GM12878 (cell line): ENCODE measurements at regions not wholly inside any gene's neighbourhood (a gene's known extent, or its start where the extent isn't known, plus 50 kb on each side); places are given as distances from the start of the nearest gene placed in this dataset.

Source experiments
- ATAC-seq: fragments of 200-7000 bp; cut with Tn5 transposase; 3 replicates; pipeline ENCODE4 v1.9.1; 2020; ENCODE audit warnings: mild to moderate bottlenecking, moderate library complexity
- BruUV-seq: library from RNA; stranded (reverse); fragments of 400-500 nt; replicated peaks from 2 replicates; lab custom pipeline; 2021; lab: Mats Ljungman, UMichigan
- CTCF ChIA-PET: fragments of 300-600 bp; sonication (Branson Sonifier 250); formaldehyde crosslinking; extraction: SDS; loops from one replicate; lab custom pipeline; 2021; ENCODE audit warnings: inconsistent platforms; lab: Yijun Ruan, JAX
- POLR2A ChIA-PET: fragments of 350-600 bp; formaldehyde crosslinking; extraction: SDS; loops from one replicate; lab custom pipeline; 2021; ENCODE audit warnings: inconsistent platforms; lab: Charles Lee
- RAD21 ChIA-PET: fragments of 300-600 bp; sonication (Branson Sonifier 250); formaldehyde crosslinking; loops from one replicate; lab custom pipeline; 2023; ENCODE audit warnings: antibody characterized with exemption; ENCODE audit not compliant: unreplicated experiment; lab: Charles Lee
- SMC1A ChIA-PET: fragments of 300-600 bp; sonication (Branson Sonifier 250); formaldehyde crosslinking; loops from one replicate; lab custom pipeline; 2023; ENCODE audit not compliant: unreplicated experiment, uncharacterized antibody; lab: Charles Lee
- DNase-seq: peaks from one replicate; pipeline ENCODE4 v3.0.0-alpha.2; 2011; ENCODE audit warnings: low read depth, low spot score
- FAIRE-seq: peaks from 3 replicates; lab custom pipeline; 2011; peaks lifted over from hg19 to GRCh38; lab: Jason Lieb, UNC
- H2AFZ ChIP-seq: 2 replicates; pipeline ENCODE4 v1.6.0; 2011; ENCODE audit warnings: low read depth, low read length, control low read depth; ENCODE audit not compliant: control insufficient read depth
- H3K27ac ChIP-seq: 2 replicates; pipeline ENCODE4 v1.5.1; 2011; ENCODE audit warnings: control low read depth; ENCODE audit not compliant: control insufficient read depth, insufficient read depth
- H3K27me3 ChIP-seq, 2 experiments: replicated peaks in 1 of 2; 2 replicates each; pipeline versions ENCODE4 v1.6.0 to v1.6.1; 2011; ENCODE audit warnings: low read length in 1 of 2; ENCODE audit not compliant: control insufficient read depth in 2 of 2, insufficient read depth in 2 of 2
- H3K36me3 ChIP-seq, 2 experiments: 2 replicates each; pipeline ENCODE4 v1.5.1; 2011; ENCODE audit warnings: low read length in 1 of 2; ENCODE audit not compliant: control insufficient read depth in 2 of 2, insufficient read depth in 2 of 2
- H3K4me1 ChIP-seq: 2 replicates; pipeline ENCODE4 v1.6.1; 2011; ENCODE audit warnings: mild to moderate bottlenecking, low read length, moderate library complexity, mixed read lengths; ENCODE audit not compliant: control insufficient read depth, insufficient read depth
- H3K4me2 ChIP-seq: 2 replicates; pipeline ENCODE4 v1.6.0; 2011; ENCODE audit warnings: control low read depth; ENCODE audit not compliant: control insufficient read depth, insufficient read depth
- H3K4me3 ChIP-seq: fragments of 200-600 bp; sonication (generic); 2 replicates; pipeline ENCODE4 v1.5.1; 2016
- H3K79me2 ChIP-seq: 2 replicates; pipeline ENCODE4 v1.6.0; 2011; ENCODE audit warnings: low read length; ENCODE audit not compliant: control insufficient read depth, insufficient read depth
- H3K9ac ChIP-seq: 2 replicates; pipeline ENCODE4 v1.8.0; 2011; ENCODE audit warnings: low read length, control low read depth, mixed read lengths; ENCODE audit not compliant: control insufficient read depth, insufficient read depth
- H3K9me3 ChIP-seq: replicated peaks from 3 replicates; pipeline ENCODE4 v1.5.1; 2011; ENCODE audit warnings: mild to moderate bottlenecking, low read length; ENCODE audit not compliant: control insufficient read depth, insufficient read depth
- H4K20me1 ChIP-seq: 2 replicates; pipeline ENCODE4 v1.6.0; 2011; ENCODE audit not compliant: control insufficient read depth, insufficient read depth
- BCL11A ChIP-seq: IDR thresholded peaks from 2 replicates; pipeline ENCODE4 v1.6.1; 2011; ENCODE audit warnings: low read depth, low read length
- CEBPZ ChIP-seq: fragments of 150-350 bp; IDR thresholded peaks from 2 replicates; pipeline ENCODE4 v1.6.1; 2016; ENCODE audit warnings: low read depth, low read length
- CHD4 ChIP-seq: fragments of 200-600 bp; sonication (generic); IDR thresholded peaks from 2 replicates; pipeline ENCODE4 v1.6.1; 2016; ENCODE audit warnings: mild to moderate bottlenecking
- CUX1 ChIP-seq: IDR thresholded peaks from 2 replicates; pipeline ENCODE4 v1.6.1; 2012; ENCODE audit warnings: improper control_type of control experiment, low read depth, low read length; ENCODE audit not compliant: insufficient replicate concordance
- EED ChIP-seq: sonication (generic); IDR thresholded peaks from 2 replicates; pipeline ENCODE4 v1.6.1; 2016; ENCODE audit warnings: antibody characterized with exemption, low read depth
- EGR1 ChIP-seq, 2 experiments: IDR thresholded peaks; 1 replicate in 1 of 2; 2 replicates in 1 of 2; pipeline ENCODE4 v1.6.1; 2011 to 2012; ENCODE audit warnings: low read depth in 2 of 2, low read length in 2 of 2, borderline replicate concordance in 1 of 2, mild to moderate bottlenecking in 1 of 2, moderate library complexity in 1 of 2
- FOS ChIP-seq: IDR thresholded peaks from 3 replicates; pipeline ENCODE4 v1.6.1; 2011; ENCODE audit warnings: borderline replicate concordance; ENCODE audit not compliant: insufficient read length; ENCODE audit errors: extremely low read depth
- GABPA ChIP-seq: IDR thresholded peaks from 2 replicates; pipeline ENCODE4 v1.6.1; 2014; ENCODE audit warnings: antibody characterized with exemption, low read depth, mild to moderate bottlenecking, inconsistent platforms
- KLF5 ChIP-seq: fragments of 450-650 bp; IDR thresholded peaks from 2 replicates; pipeline ENCODE4 v1.6.1; 2014; ENCODE audit warnings: mild to moderate bottlenecking; ENCODE audit not compliant: partially characterized antibody
- MTA2 ChIP-seq: fragments of 450-650 bp; IDR thresholded peaks from 2 replicates; pipeline ENCODE4 v1.6.1; 2016; ENCODE audit warnings: low read depth, mild to moderate bottlenecking, moderate library complexity
- NR2C1 ChIP-seq: fragments of 450-650 bp; IDR thresholded peaks from 2 replicates; pipeline ENCODE4 v1.6.1; 2017; ENCODE audit warnings: antibody characterized with exemption, mild to moderate bottlenecking, moderate library complexity
- NR2F1 ChIP-seq: fragments of 450-650 bp; conservative IDR thresholded peaks from 2 replicates; pipeline ENCODE4 v1.6.1; 2017; ENCODE audit warnings: mild to moderate bottlenecking
- SRF ChIP-seq, 2 experiments: IDR thresholded peaks; 2 replicates each; pipeline ENCODE4 v1.6.1; 2011; ENCODE audit warnings: low read depth in 2 of 2, low read length in 2 of 2, mild to moderate bottlenecking in 1 of 2, moderate library complexity in 1 of 2
- SUZ12 ChIP-seq: fragments of 200-600 bp; sonication (generic); IDR thresholded peaks from one replicate; pipeline ENCODE4 v1.6.1; 2018; ENCODE audit warnings: antibody characterized with exemption, mild to moderate bottlenecking; ENCODE audit not compliant: unreplicated experiment
- USF1 ChIP-seq: IDR thresholded peaks from 2 replicates; pipeline ENCODE4 v1.6.1; 2011; ENCODE audit warnings: borderline replicate concordance, low read depth, mild to moderate bottlenecking, moderate library complexity, mixed read lengths, low read length; ENCODE audit not compliant: insufficient read depth; ENCODE audit errors: extremely low read length
- WGBS: methylation state at CpG from one replicate; pipeline ENCODE4 v1.1.6; 2016; ENCODE audit warnings: low lambda C conversion rate; ENCODE audit not compliant: insufficient replicate concordance, insufficient coverage; ENCODE audit errors: missing lambda C conversion rate; 5-methylcytosine and 5-hydroxymethylcytosine counted together
- in situ Hi-C: fragments of 300-500 bp; cut with MboI; formaldehyde crosslinking; loops from 9 replicates; pipeline ENCODE4 v1.14.3; 2018; ENCODE audit warnings: mixed read lengths
- intact Hi-C: fragments of 100-400 bp; cut with micrococcal nuclease; formaldehyde crosslinking; loops from one replicate; pipeline ENCODE4 v1.14.2; 2022; ENCODE audit not compliant: unreplicated experiment

GRCh38 chr5:19002111-19002510 is 985.9 kb downstream of the CDH18 start:
- FAIRE-seq: no peak
- ChIA-PET SMC1A (no interaction called here), POLR2A (no interaction called here), CTCF (no interaction called here), RAD21 (no interaction called here)
- WGBS: 4% methylated on average over 1 of the region's 1 CpG
- ATAC-seq: no peak
- no peak overlapping the region for H2AFZ ChIP-seq
- H3K4me2 ChIP-seq: no peak overlapping the region
- intact Hi-C loops (no loop called here), in situ Hi-C loops (no loop called here)
- no peak overlapping the region for H3K4me3 ChIP-seq
- H3K79me2 ChIP-seq: no peaks in the 10 kb centered on the region
- no peak overlapping the region for H3K27ac ChIP-seq
- no peaks in the 10 kb centered on the region for H3K4me1 ChIP-seq
- no peak overlapping the region for H3K9ac ChIP-seq
- no peak for DNase-seq
- no peaks in the 10 kb centered on the region for H3K27me3 ChIP-seq
- no TSS peak for BruUV-seq
- H4K20me1 ChIP-seq: no peaks in the 10 kb centered on the region
- H3K36me3 ChIP-seq: no peaks in the 10 kb centered on the region
- no peaks in the 10 kb centered on the region for H3K9me3 ChIP-seq
- no peak for TF ChIP-seq NR2C1
- no peak for TF ChIP-seq MTA2
- TF ChIP-seq FOS: no peak
- no peak for TF ChIP-seq GABPA
- TF ChIP-seq SUZ12: no peak
- no peak for TF ChIP-seq USF1
- no peak for TF ChIP-seq EED
- no peak for TF ChIP-seq KLF5
- no peak for TF ChIP-seq CHD4
- no peak for TF ChIP-seq CEBPZ
- TF ChIP-seq NR2F1: no peak
- TF ChIP-seq EGR1 (IDR thresholded peaks at IDR 0.05; ENCODE audit: borderline replicate concordance in 1 of 2, low read depth in 2 of 2, low read length in 2 of 2): no peak
- no peak for TF ChIP-seq SRF (IDR thresholded peaks at IDR 0.05; ENCODE audit: low read depth in 2 of 2, low read length in 2 of 2)
- no peak for TF ChIP-seq BCL11A
- TF ChIP-seq CUX1: no peak
